SU-DHL-6 (cell line): ENCODE measurements at regions not wholly inside any gene's neighbourhood (a gene's known extent, or its start where the extent isn't known, plus 50 kb on each side); places are given as distances from the start of the nearest gene placed in this dataset.

Experiments
- H2AFZ ChIP-seq: fragments of 200-600 bp; sonication (generic); 2 replicates; pipeline ENCODE4 v1.6.1; 2014; ENCODE audit warnings: low read depth, mild to moderate bottlenecking, moderate library complexity, mixed read lengths, antibody characterized with exemption, low read length; ENCODE audit not compliant: severe bottlenecking
- H3F3A ChIP-seq: fragments of 200-600 bp; shearing (Covaris generic); 2 replicates; pipeline ENCODE4 v1.6.0; 2016; ENCODE audit warnings: antibody characterized with exemption, mild to moderate bottlenecking; ENCODE audit not compliant: insufficient read depth
- H3K27ac ChIP-seq: fragments of 200-600 bp; sonication (generic); 2 replicates; pipeline ENCODE4 v1.5.1; 2016; ENCODE audit warnings: low read depth, mild to moderate bottlenecking, low read length, moderate library complexity, mixed read lengths
- H3K27me3 ChIP-seq: fragments of 200-600 bp; sonication (generic), shearing (Covaris generic); 2 replicates; pipeline ENCODE4 v1.6.0; 2014; ENCODE audit warnings: mild to moderate bottlenecking, low read length
- H3K36me3 ChIP-seq: fragments of 200-600 bp; sonication (generic); 2 replicates; pipeline ENCODE4 v1.6.1; 2014; ENCODE audit warnings: mild to moderate bottlenecking, low read length, mixed read lengths
- H3K4me2 ChIP-seq: fragments of 300-600, 200-600 bp; shearing (Covaris generic), sonication (generic); 2 replicates; pipeline ENCODE4 v1.6.0; 2014; ENCODE audit warnings: low read length, low read depth, mild to moderate bottlenecking; ENCODE audit not compliant: poor library complexity, severe bottlenecking
- H3K4me3 ChIP-seq: fragments of 200-600 bp; sonication (generic); 2 replicates; pipeline ENCODE4 v1.5.1; 2014; ENCODE audit warnings: antibody characterized with exemption, low read length, mild to moderate bottlenecking, mixed read lengths; ENCODE audit not compliant: insufficient read depth, poor library complexity, severe bottlenecking
- H3K79me2 ChIP-seq: fragments of 200-600 bp; sonication (generic); 2 replicates; pipeline ENCODE4 v1.6.1; 2014; ENCODE audit warnings: mild to moderate bottlenecking, low read length, moderate library complexity; ENCODE audit not compliant: insufficient read depth
- H3K9ac ChIP-seq: fragments of 200-600 bp; sonication (generic); 2 replicates; pipeline ENCODE4 v1.7.0; 2014; ENCODE audit warnings: mild to moderate bottlenecking, low read length
- H3K9me2 ChIP-seq: fragments of 200-600 bp; sonication (generic); replicated peaks from 2 replicates; pipeline ENCODE4 v1.6.1; 2014; ENCODE audit warnings: low read length; ENCODE audit not compliant: insufficient read depth
- H3K9me3 ChIP-seq: fragments of 200-600 bp; sonication (generic); 2 replicates; pipeline ENCODE4 v1.6.1; 2014; ENCODE audit warnings: low read length, mixed read lengths; ENCODE audit not compliant: insufficient read depth
- H4K20me1 ChIP-seq: fragments of 200-600 bp; sonication (generic); 2 replicates; pipeline ENCODE4 v1.6.1; 2014; ENCODE audit warnings: low read depth, mild to moderate bottlenecking, antibody characterized with exemption, low read length, moderate library complexity, mixed read lengths
- CTCF ChIP-seq: fragments of 200-600 bp; sonication (generic); IDR thresholded peaks from one replicate; pipeline ENCODE4 v1.5.1; 2017; ENCODE audit warnings: antibody characterized with exemption, mild to moderate bottlenecking, low read length, moderate library complexity; ENCODE audit not compliant: insufficient read depth, poor library complexity, severe bottlenecking
- EZH2phosphoT487 ChIP-seq: fragments of 200-600 bp; sonication (generic), shearing (Covaris generic); conservative IDR thresholded peaks from 2 replicates; pipeline ENCODE4 v1.6.1; 2018; ENCODE audit warnings: mild to moderate bottlenecking, antibody characterized with exemption, low read length, moderate library complexity, mixed read lengths

- Histone ChIP-seq H3K4me2 (no peak overlapping the region), H3K79me2 (no peaks in the 10 kb centered on the region), H3K4me3 (no peak overlapping the region), H2AFZ (no peak overlapping the region), H3K27me3 (no peaks in the 10 kb centered on the region), H4K20me1 (no peaks in the 10 kb centered on the region), H3K36me3 (no peaks in the 10 kb centered on the region; the same call in 1 of the 2 replicates), H3F3A (no peaks in the 10 kb centered on the region), H3K27ac (no peak overlapping the region), H3K9me3 (no peaks in the 10 kb centered on the region), H3K9me2 (no peaks in the 10 kb centered on the region), H3K9ac (no peak overlapping the region)
- TF ChIP-seq CTCF (no peak), EZH2phosphoT487 (no peak)
Observed at GRCh38 chr2:223500709-223501108, 101.5 kb downstream of the SCG2 start.

- Histone ChIP-seq H3K4me2 (no peak overlapping the region), H3K36me3 (no peaks in the 10 kb centered on the region; the same call in 1 of the 2 replicates), H3K27ac (no peak overlapping the region), H4K20me1 (no peaks in the 10 kb centered on the region), H3K9me2 (no peaks in the 10 kb centered on the region), H2AFZ (no peak overlapping the region), H3K79me2 (no peaks in the 10 kb centered on the region), H3K9me3 (no peaks in the 10 kb centered on the region), H3K9ac (no peak overlapping the region), H3K27me3 (no peaks in the 10 kb centered on the region), H3F3A (no peaks in the 10 kb centered on the region), H3K4me3 (no peak overlapping the region)
- TF ChIP-seq CTCF = no peak
- no peak for TF ChIP-seq EZH2phosphoT487
Observed at GRCh38 chr2:223501641-223502040, 100.5 kb downstream of the SCG2 start.

- H3F3A ChIP-seq = no peaks in the 10 kb centered on the region
Observed at GRCh38 chr2:223503746-223504145, 98.4 kb downstream of the SCG2 start.

More at GRCh38 chr2:223503746-223504145, 98.4 kb downstream of the SCG2 start:
- no peak overlapping the region for H2AFZ ChIP-seq
- TF ChIP-seq EZH2phosphoT487 (no peak), CTCF (no peak)
- no peaks in the 10 kb centered on the region; the same call in 1 of the 2 replicates for H3K36me3 ChIP-seq
- no peak overlapping the region for H3K27ac ChIP-seq
- no peaks in the 10 kb centered on the region for H4K20me1 ChIP-seq
- H3K79me2 ChIP-seq = no peaks in the 10 kb centered on the region
- no peak overlapping the region for H3K4me2 ChIP-seq
- no peaks in the 10 kb centered on the region for H3K9me3 ChIP-seq
- no peaks in the 10 kb centered on the region for H3K27me3 ChIP-seq
- no peak overlapping the region for H3K4me3 ChIP-seq
- no peak overlapping the region for H3K9ac ChIP-seq
- H3K9me2 ChIP-seq = no peaks in the 10 kb centered on the region
